ENCODE measurements at regions not wholly inside any gene's neighbourhood (a gene's known extent, or its start where the extent isn't known, plus 50 kb on each side); places are given as distances from the start of the nearest gene placed in this dataset.
"Not testable (repeated sequence)": the region's sequence is repeated elsewhere in the genome, so short reads cannot be mapped to it uniquely, and the experiment has no call there.

GRCh38 chr14:23694949-23695663 is 58.9 kb downstream of the DHRS2 start:
- no peak for DNase-seq

GRCh38 chr14:23695664-23695999 is 59.5 kb downstream of the DHRS2 start:
- no peak for DNase-seq

GRCh38 chr14:23696701-23697239 is 60.6 kb downstream of the DHRS2 start:
- no peak for DNase-seq

- no peak for DNase-seq
Measured at GRCh38 chr14:23697680-23698079, 61.5 kb downstream of the DHRS2 start.

GRCh38 chr14:23702656-23703426 is 66.7 kb downstream of the DHRS2 start:
- DNase-seq = no peak

GRCh38 chr14:23704890-23705289 is 68.7 kb downstream of the DHRS2 start:
- DNase-seq = no peak

- no peak for DNase-seq
Measured at GRCh38 chr14:23707415-23707814, 71.3 kb downstream of the DHRS2 start.

- DNase-seq = no peak
Measured at GRCh38 chr14:23708343-23708742, 72.2 kb downstream of the DHRS2 start.

- no peak for DNase-seq
Measured at GRCh38 chr14:23709923-23710322, 73.8 kb downstream of the DHRS2 start.

- no peak for DNase-seq
Measured at GRCh38 chr14:23712287-23712686, 76.1 kb downstream of the DHRS2 start.

- no peak for DNase-seq
Measured at GRCh38 chr14:23719225-23719985, 83.2 kb downstream of the DHRS2 start.

- DNase-seq = no peak
Measured at GRCh38 chr14:23722675-23723074, 86.5 kb downstream of the DHRS2 start.

- DNase-seq = no peak
Measured at GRCh38 chr14:23723911-23724310, 87.7 kb downstream of the DHRS2 start.

GRCh38 chr14:23725528-23725927 is 89.4 kb downstream of the DHRS2 start:
- DNase-seq = no peak

GRCh38 chr14:23725980-23726710 is 90.0 kb downstream of the DHRS2 start:
- no peak for DNase-seq

GRCh38 chr14:23727566-23728335 is 91.6 kb downstream of the DHRS2 start:
- peak in 1 of 2 experiments; percentile 23 for DNase-seq

- DNase-seq = no peak
Measured at GRCh38 chr14:23728791-23729190, 92.6 kb downstream of the DHRS2 start.

- no peak for DNase-seq
Measured at GRCh38 chr14:23729720-23730387, 93.7 kb downstream of the DHRS2 start.

- DNase-seq = no peak
Measured at GRCh38 chr14:23735394-23735793, 99.2 kb downstream of the DHRS2 start.

GRCh38 chr14:23744368-23744767 is 108.2 kb downstream of the DHRS2 start:
- DNase-seq = not testable (repeated sequence)

GRCh38 chr14:23750357-23750756 is 114.2 kb downstream of the DHRS2 start:
- DNase-seq = no peak

Data from activated T-cell treated with anti-CD3 and anti-CD28 coated beads, Interleukin-2, amount 50 U/mL, for 48 hours (primary cell).